ENCODE measurements at regions not wholly inside any gene's neighbourhood (a gene's known extent, or its start where the extent isn't known, plus 50 kb on each side); places are given as distances from the start of the nearest gene placed in this dataset.

GRCh38 chr13:88978607-88979006 is 1307.4 kb downstream of the SLITRK5 start:
- H3K36me3 ChIP-seq, result no peaks in the 10 kb centered on the region
- no peaks in the 10 kb centered on the region for H3K27me3 ChIP-seq
- H3K9me3 ChIP-seq (replicated peaks), result no peaks in the 10 kb centered on the region
- H3K4me3 ChIP-seq, result no peak overlapping the region
- no peak for DNase-seq
- no peaks in the 10 kb centered on the region for H3K4me1 ChIP-seq
- no peak overlapping the region for H3K27ac ChIP-seq

- H3K27me3 ChIP-seq, result no peaks in the 10 kb centered on the region
- no peaks in the 10 kb centered on the region for H3K9me3 ChIP-seq (replicated peaks)
- H3K4me1 ChIP-seq, result no peaks in the 10 kb centered on the region
- no peak overlapping the region for H3K4me3 ChIP-seq
- no peak overlapping the region for H3K27ac ChIP-seq
- DNase-seq, result no peak
- H3K36me3 ChIP-seq, result no peaks in the 10 kb centered on the region
Observed at GRCh38 chr13:88979465-88980175, 1308.4 kb downstream of the SLITRK5 start.

- Histone ChIP-seq H3K27ac (no peak overlapping the region), H3K4me3 (no peak overlapping the region), H3K9me3 (replicated peaks) (no peaks in the 10 kb centered on the region), H3K36me3 (no peaks in the 10 kb centered on the region), H3K27me3 (no peaks in the 10 kb centered on the region), H3K4me1 (no peaks in the 10 kb centered on the region)
- DNase-seq, result no peak
Observed at GRCh38 chr13:89003656-89004055, 1332.5 kb downstream of the SLITRK5 start.

GRCh38 chr13:89011615-89012014 is 1340.4 kb downstream of the SLITRK5 start:
- H3K27ac ChIP-seq, result no peak overlapping the region
- DNase-seq, result no peak
- H3K4me3 ChIP-seq, result no peak overlapping the region
- H3K36me3 ChIP-seq, result no peaks in the 10 kb centered on the region
- no peaks in the 10 kb centered on the region for H3K4me1 ChIP-seq
- no peaks in the 10 kb centered on the region for H3K9me3 ChIP-seq (replicated peaks)
- H3K27me3 ChIP-seq, result no peaks in the 10 kb centered on the region

GRCh38 chr13:89027694-89028306 is 1356.6 kb downstream of the SLITRK5 start:
- Histone ChIP-seq H3K27ac (no peak overlapping the region), H3K27me3 (no peaks in the 10 kb centered on the region), H3K36me3 (no peaks in the 10 kb centered on the region), H3K4me1 (no peaks in the 10 kb centered on the region), H3K9me3 (replicated peaks) (no peaks in the 10 kb centered on the region), H3K4me3 (no peak overlapping the region)
- no peak for DNase-seq

GRCh38 chr13:89029062-89029461 is 1357.9 kb downstream of the SLITRK5 start:
- Histone ChIP-seq H3K27ac (no peak overlapping the region), H3K36me3 (no peaks in the 10 kb centered on the region), H3K9me3 (replicated peaks) (no peaks in the 10 kb centered on the region), H3K27me3 (no peaks in the 10 kb centered on the region), H3K4me3 (no peak overlapping the region), H3K4me1 (no peaks in the 10 kb centered on the region)
- DNase-seq, result no peak

- Histone ChIP-seq H3K9me3 (replicated peaks) (no peaks in the 10 kb centered on the region), H3K27ac (no peak overlapping the region), H3K27me3 (no peaks in the 10 kb centered on the region), H3K4me3 (no peak overlapping the region), H3K36me3 (no peaks in the 10 kb centered on the region), H3K4me1 (no peaks in the 10 kb centered on the region)
- DNase-seq, result no peak
Observed at GRCh38 chr13:89034015-89034414, 1362.8 kb downstream of the SLITRK5 start.

- H3K9me3 ChIP-seq (replicated peaks), result no peaks in the 10 kb centered on the region
- no peak overlapping the region for H3K4me3 ChIP-seq
- H3K36me3 ChIP-seq, result no peaks in the 10 kb centered on the region
- peaks cover 3% of the 10 kb centered on the region; the same call in 1 of the 2 replicates for H3K4me1 ChIP-seq
- no peaks in the 10 kb centered on the region for H3K27me3 ChIP-seq
- no peak overlapping the region for H3K27ac ChIP-seq
- DNase-seq, result no peak
Observed at GRCh38 chr13:89052699-89053098, 1381.5 kb downstream of the SLITRK5 start.

GRCh38 chr13:89053418-89053817 is 1382.2 kb downstream of the SLITRK5 start:
- H3K36me3 ChIP-seq, result no peaks in the 10 kb centered on the region
- no peak for DNase-seq
- no peaks in the 10 kb centered on the region for H3K27me3 ChIP-seq
- H3K27ac ChIP-seq, result no peak overlapping the region
- H3K9me3 ChIP-seq (replicated peaks), result no peaks in the 10 kb centered on the region
- no peak overlapping the region for H3K4me3 ChIP-seq
- peaks cover 3% of the 10 kb centered on the region; the same call in 1 of the 2 replicates for H3K4me1 ChIP-seq

- no peak for DNase-seq
- Histone ChIP-seq H3K27ac (peak overlapping the region; percentile 12; the same call in 1 of the 2 replicates), H3K36me3 (no peaks in the 10 kb centered on the region), H3K4me1 (peaks cover 3% of the 10 kb centered on the region; the same call in 1 of the 2 replicates), H3K27me3 (no peaks in the 10 kb centered on the region), H3K9me3 (replicated peaks) (no peaks in the 10 kb centered on the region), H3K4me3 (no peak overlapping the region)
Observed at GRCh38 chr13:89057274-89057673, 1386.1 kb downstream of the SLITRK5 start.

- Histone ChIP-seq H3K4me3 (no peak overlapping the region), H3K4me1 (peaks cover 3% of the 10 kb centered on the region; the same call in 1 of the 2 replicates), H3K9me3 (replicated peaks) (no peaks in the 10 kb centered on the region), H3K36me3 (no peaks in the 10 kb centered on the region), H3K27me3 (no peaks in the 10 kb centered on the region), H3K27ac (no peak overlapping the region)
- DNase-seq, result no peak
Observed at GRCh38 chr13:89057862-89058261, 1386.7 kb downstream of the SLITRK5 start.

- H3K36me3 ChIP-seq, result no peaks in the 10 kb centered on the region
- no peak overlapping the region for H3K27ac ChIP-seq
- H3K4me3 ChIP-seq, result no peak overlapping the region
- H3K4me1 ChIP-seq, result no peaks in the 10 kb centered on the region
- no peaks in the 10 kb centered on the region for H3K27me3 ChIP-seq
- peak; percentile 30 to 54 for DNase-seq
- no peaks in the 10 kb centered on the region; the same call in 1 of the 2 replicates for H3K9me3 ChIP-seq (replicated peaks)
Observed at GRCh38 chr13:89061821-89062220, 1390.7 kb downstream of the SLITRK5 start.

- Histone ChIP-seq H3K4me3 (no peak overlapping the region), H3K27ac (no peak overlapping the region), H3K4me1 (no peaks in the 10 kb centered on the region), H3K27me3 (no peaks in the 10 kb centered on the region), H3K9me3 (replicated peaks) (no peaks in the 10 kb centered on the region; the same call in 1 of the 2 replicates), H3K36me3 (no peaks in the 10 kb centered on the region)
- DNase-seq, result peak; percentile 18 to 60
Observed at GRCh38 chr13:89066868-89067466, 1395.8 kb downstream of the SLITRK5 start.

GRCh38 chr13:89072979-89073378 is 1401.8 kb downstream of the SLITRK5 start:
- DNase-seq, result no peak
- H3K36me3 ChIP-seq, result no peaks in the 10 kb centered on the region
- no peaks in the 10 kb centered on the region for H3K4me1 ChIP-seq
- H3K27ac ChIP-seq, result no peak overlapping the region
- no peaks in the 10 kb centered on the region for H3K27me3 ChIP-seq
- no peak overlapping the region for H3K4me3 ChIP-seq
- no peaks in the 10 kb centered on the region for H3K9me3 ChIP-seq (replicated peaks)

GRCh38 chr13:89076622-89077021 is 1405.5 kb downstream of the SLITRK5 start:
- Histone ChIP-seq H3K4me1 (no peaks in the 10 kb centered on the region), H3K27me3 (no peaks in the 10 kb centered on the region), H3K27ac (no peak overlapping the region), H3K9me3 (replicated peaks) (no peaks in the 10 kb centered on the region), H3K36me3 (no peaks in the 10 kb centered on the region), H3K4me3 (no peak overlapping the region)
- DNase-seq, result no peak
